ENCODE measurements at regions not wholly inside any gene's neighbourhood (a gene's known extent, or its start where the extent isn't known, plus 50 kb on each side); places are given as distances from the start of the nearest gene placed in this dataset.

- TF ChIP-seq, protein P1, sequence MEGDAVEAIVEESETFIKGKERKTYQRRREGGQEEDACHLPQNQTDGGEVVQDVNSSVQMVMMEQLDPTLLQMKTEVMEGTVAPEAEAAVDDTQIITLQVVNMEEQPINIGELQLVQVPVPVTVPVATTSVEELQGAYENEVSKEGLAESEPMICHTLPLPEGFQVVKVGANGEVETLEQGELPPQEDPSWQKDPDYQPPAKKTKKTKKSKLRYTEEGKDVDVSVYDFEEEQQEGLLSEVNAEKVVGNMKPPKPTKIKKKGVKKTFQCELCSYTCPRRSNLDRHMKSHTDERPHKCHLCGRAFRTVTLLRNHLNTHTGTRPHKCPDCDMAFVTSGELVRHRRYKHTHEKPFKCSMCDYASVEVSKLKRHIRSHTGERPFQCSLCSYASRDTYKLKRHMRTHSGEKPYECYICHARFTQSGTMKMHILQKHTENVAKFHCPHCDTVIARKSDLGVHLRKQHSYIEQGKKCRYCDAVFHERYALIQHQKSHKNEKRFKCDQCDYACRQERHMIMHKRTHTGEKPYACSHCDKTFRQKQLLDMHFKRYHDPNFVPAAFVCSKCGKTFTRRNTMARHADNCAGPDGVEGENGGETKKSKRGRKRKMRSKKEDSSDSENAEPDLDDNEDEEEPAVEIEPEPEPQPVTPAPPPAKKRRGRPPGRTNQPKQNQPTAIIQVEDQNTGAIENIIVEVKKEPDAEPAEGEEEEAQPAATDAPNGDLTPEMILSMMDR (IDR thresholded peaks at IDR 0.05): no peak
- TF ChIP-seq POLR2A (IDR thresholded peaks at IDR 0.05): no peak
Measured at GRCh38 chr15:61522411-61522810, 293.3 kb upstream of the RORA start.
